Kidney (tissue), 13 donors: ENCODE measurements at regions not wholly inside any gene's neighbourhood (a gene's known extent, or its start where the extent isn't known, plus 50 kb on each side); places are given as distances from the start of the nearest gene placed in this dataset.
A peak's percentile ranks its signal among the peaks of the same experiment; 100 is the strongest.

Experiments
- DNase-seq, 5 donors: peaks; one replicate each; pipeline ENCODE4 v3.0.0-alpha.2; 2013 to 2020
- FAIRE-seq: peaks from 2 replicates; lab custom pipeline; 2012; peaks lifted over from hg19 to GRCh38; lab: Jason Lieb, UNC
- H3K27ac ChIP-seq, 2 donors: one replicate each; pipeline ENCODE4 v1.7.0; 2013; ENCODE audit warnings: low read depth in 2 of 2, low read length in 2 of 2, inconsistent platforms in 1 of 2
- H3K27me3 ChIP-seq: one replicate; pipeline ENCODE4 v1.7.1; 2013; ENCODE audit warnings: low read length, inconsistent platforms; ENCODE audit not compliant: control insufficient read depth, insufficient read depth
- H3K36me3 ChIP-seq, 3 donors: one replicate each; pipeline versions ENCODE4 v1.7.0 to v1.7.1; 2013; ENCODE audit warnings: low read length in 3 of 3, control low read depth in 1 of 3, inconsistent platforms in 1 of 3; ENCODE audit not compliant: insufficient read depth in 3 of 3, control insufficient read depth in 2 of 3
- H3K4me1 ChIP-seq, 3 donors: one replicate each; pipeline versions ENCODE4 v1.7.0 to v1.7.1; 2013; ENCODE audit warnings: low read length in 3 of 3, inconsistent platforms in 1 of 3, low read depth in 1 of 3; ENCODE audit not compliant: control insufficient read depth in 2 of 3, insufficient read depth in 2 of 3
- H3K4me3 ChIP-seq, 3 donors: one replicate each; pipeline versions ENCODE4 v1.7.0 to v1.8.1; 2013; ENCODE audit warnings: low read length in 3 of 3, control low read depth in 1 of 3, inconsistent platforms in 1 of 3
- H3K9ac ChIP-seq, 3 donors: one replicate each; pipeline versions ENCODE4 v1.7.0 to v1.7.1; 2013; ENCODE audit warnings: low read length in 3 of 3, control low read depth in 1 of 3, inconsistent platforms in 1 of 3
- H3K9me3 ChIP-seq, 3 donors: one replicate each; pipeline versions ENCODE4 v1.7.0 to v1.7.1; 2013; ENCODE audit warnings: low read length in 3 of 3, control low read depth in 1 of 3, inconsistent platforms in 1 of 3; ENCODE audit not compliant: control insufficient read depth in 2 of 3, insufficient read depth in 1 of 3
- intact Hi-C: fragments of 100-400 bp; cut with DNase I; formaldehyde crosslinking; loops from one replicate; pipeline ENCODE4 v1.11.1; 2022
- TF ChIP-seq, protein P1 (sequence below): IDR thresholded peaks from 3 replicates; pipeline ENCODE4 v1.5.1; 2012; ENCODE audit warnings: mild to moderate bottlenecking, moderate library complexity, borderline replicate concordance; ENCODE audit not compliant: insufficient read depth; ENCODE audit errors: extremely low read depth
- donor health status: control.
- donor health status: control.
- donor health status: control.
- donor health status: control.
- donor health status: control.
- donor health status: DM: yes; HTN: yes; CAD: no.
- donor health status: Normal renal cell carcinoma (clear cell type).

DNA sequence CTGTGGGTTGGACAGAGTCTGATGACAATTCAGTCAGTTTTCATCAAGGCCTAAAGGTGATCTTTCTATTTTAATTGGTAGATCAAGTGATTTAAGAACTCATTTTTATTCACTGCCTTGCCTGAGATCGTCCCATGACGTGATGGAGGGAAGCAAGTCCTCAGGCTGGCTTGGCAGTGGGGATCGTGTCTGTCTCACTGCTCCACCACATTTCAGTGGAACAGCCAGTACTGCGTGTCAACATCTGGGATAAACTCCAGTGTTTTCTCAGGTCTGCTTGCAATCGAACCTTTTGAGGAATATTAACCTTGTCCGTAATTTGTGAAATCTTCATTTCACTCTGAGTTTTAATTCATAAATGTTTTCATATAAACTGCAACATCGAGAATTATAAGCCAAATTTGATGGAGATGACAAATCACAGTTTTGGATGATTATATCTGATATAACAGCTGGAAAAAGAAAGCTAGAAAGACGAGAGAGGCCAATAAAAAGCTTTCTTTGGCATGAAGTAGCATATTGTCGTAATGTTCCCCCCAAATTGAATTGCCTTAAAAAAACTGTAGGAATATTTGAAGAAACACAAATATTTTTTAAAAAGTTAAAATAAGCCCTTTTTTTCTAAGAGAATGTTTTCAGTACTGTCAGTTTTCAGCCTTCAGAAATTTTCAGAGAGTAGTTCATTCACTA lies 414.7 kb upstream of the SPRED2 start:
- TF ChIP-seq, protein P1, sequence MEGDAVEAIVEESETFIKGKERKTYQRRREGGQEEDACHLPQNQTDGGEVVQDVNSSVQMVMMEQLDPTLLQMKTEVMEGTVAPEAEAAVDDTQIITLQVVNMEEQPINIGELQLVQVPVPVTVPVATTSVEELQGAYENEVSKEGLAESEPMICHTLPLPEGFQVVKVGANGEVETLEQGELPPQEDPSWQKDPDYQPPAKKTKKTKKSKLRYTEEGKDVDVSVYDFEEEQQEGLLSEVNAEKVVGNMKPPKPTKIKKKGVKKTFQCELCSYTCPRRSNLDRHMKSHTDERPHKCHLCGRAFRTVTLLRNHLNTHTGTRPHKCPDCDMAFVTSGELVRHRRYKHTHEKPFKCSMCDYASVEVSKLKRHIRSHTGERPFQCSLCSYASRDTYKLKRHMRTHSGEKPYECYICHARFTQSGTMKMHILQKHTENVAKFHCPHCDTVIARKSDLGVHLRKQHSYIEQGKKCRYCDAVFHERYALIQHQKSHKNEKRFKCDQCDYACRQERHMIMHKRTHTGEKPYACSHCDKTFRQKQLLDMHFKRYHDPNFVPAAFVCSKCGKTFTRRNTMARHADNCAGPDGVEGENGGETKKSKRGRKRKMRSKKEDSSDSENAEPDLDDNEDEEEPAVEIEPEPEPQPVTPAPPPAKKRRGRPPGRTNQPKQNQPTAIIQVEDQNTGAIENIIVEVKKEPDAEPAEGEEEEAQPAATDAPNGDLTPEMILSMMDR = no peak
- intact Hi-C loops = no loop called here
- H3K9ac ChIP-seq = no peak overlapping the region
- H3K27ac ChIP-seq = no peak overlapping the region
- no peaks in the 10 kb centered on the region for H3K36me3 ChIP-seq
- no peaks in the 10 kb centered on the region for H3K4me1 ChIP-seq
- no peaks in the 10 kb centered on the region for H3K27me3 ChIP-seq
- H3K9me3 ChIP-seq = no peaks in the 10 kb centered on the region
- no peak overlapping the region for H3K4me3 ChIP-seq
- DNase-seq (no peak), FAIRE-seq (no peak)

DNA sequence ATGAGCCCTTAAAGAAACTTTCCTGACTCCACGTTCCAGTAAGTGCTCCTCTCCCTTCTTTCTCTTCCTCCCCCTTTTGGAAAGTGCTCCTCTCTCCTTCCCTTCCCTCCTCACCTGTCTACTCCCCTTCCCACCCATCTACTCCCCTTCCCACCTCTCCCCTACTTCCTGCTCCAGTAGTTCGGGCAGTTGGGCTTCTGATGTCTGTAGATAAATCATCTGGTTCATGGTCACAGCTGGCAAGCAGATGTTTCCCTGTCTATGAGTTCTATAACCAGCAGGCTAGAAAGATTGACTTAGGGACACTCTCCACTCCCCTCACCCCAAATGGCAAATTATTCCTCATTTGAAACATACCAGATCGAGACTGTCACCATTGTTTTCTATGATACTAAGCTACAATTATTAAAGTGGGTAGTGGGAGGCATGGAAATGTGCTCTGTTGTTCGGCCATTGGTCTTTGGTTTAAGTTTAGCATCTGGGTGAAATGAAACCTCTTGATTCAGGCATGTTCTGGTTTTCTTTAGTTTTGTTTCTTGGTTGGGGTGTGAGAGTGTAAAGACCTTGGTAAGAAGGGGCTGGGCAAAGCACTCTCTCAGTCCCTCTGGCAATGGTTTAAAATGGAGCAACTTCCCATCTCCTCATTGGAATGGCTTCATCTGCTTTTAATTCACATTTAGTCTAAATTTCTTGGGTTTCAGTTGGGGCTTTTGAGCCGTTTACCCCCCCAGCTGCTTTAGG lies 413.2 kb upstream of the SPRED2 start:
- no peak for FAIRE-seq
- no peak overlapping the region for H3K4me3 ChIP-seq
- H3K9ac ChIP-seq = no peak overlapping the region
- DNase-seq = peak in 2 of 5 donors; percentile 47 to 53
- TF ChIP-seq, protein P1 = no peak
- no peaks in the 10 kb centered on the region for H3K4me1 ChIP-seq
- intact Hi-C loops = no loop called here
- H3K27ac ChIP-seq = no peak overlapping the region
- no peaks in the 10 kb centered on the region for H3K27me3 ChIP-seq
- no peaks in the 10 kb centered on the region for H3K36me3 ChIP-seq
- H3K9me3 ChIP-seq = no peaks in the 10 kb centered on the region

DNA sequence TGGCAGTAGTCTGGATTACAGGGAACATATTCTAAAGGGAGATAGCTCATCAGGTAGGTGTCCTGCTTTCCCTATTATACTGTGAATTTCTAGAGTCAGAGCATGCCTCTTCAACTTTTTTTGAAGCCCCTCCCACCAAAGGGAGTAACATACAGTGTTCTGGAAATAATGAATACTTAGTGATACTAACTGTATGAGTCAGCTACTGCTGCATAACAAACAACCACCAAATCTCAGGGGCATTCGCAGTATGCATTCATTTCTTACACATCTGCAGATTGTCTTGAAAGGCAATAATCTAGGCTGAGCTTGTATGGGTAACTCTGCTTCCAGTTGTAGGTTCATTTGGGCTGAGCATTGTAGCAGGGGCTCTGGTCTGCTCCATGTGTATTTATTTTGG lies 409.7 kb upstream of the SPRED2 start:
- no peaks in the 10 kb centered on the region for H3K27me3 ChIP-seq
- no peak overlapping the region for H3K27ac ChIP-seq
- TF ChIP-seq, protein P1 = no peak
- DNase-seq (no peak), FAIRE-seq (no peak)
- no peak overlapping the region for H3K9ac ChIP-seq
- H3K4me1 ChIP-seq = no peaks in the 10 kb centered on the region
- H3K4me3 ChIP-seq = no peak overlapping the region
- H3K36me3 ChIP-seq = no peaks in the 10 kb centered on the region
- H3K9me3 ChIP-seq = no peaks in the 10 kb centered on the region
- intact Hi-C loops = no loop called here
